ENCODE measurements at regions not wholly inside any gene's neighbourhood (a gene's known extent, or its start where the extent isn't known, plus 50 kb on each side); places are given as distances from the start of the nearest gene placed in this dataset.

DNA sequence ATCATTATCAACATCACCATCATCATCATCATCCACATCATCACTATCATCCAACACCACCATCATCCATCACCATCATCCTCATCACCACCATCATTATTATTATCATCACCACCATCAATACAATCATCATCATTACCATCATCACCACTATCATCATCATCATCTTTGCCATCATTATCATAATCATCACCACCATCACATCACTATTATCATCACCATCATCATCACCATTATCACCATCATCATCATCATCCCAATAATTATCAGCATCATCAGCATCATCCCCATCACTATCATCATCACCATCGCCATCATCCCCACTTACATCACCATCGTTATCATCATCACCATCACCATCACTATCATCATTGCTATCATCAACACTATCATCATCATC lies 1021.9 kb upstream of the PRKX start:
- H4K20me1 ChIP-seq (replicated peaks; ENCODE audit: control insufficient read depth, insufficient read depth, low read length): no peaks in the 10 kb centered on the region
- BruUV-seq (replicated peaks): no TSS peak
- H3K36me3 ChIP-seq (ENCODE audit: control insufficient read depth, insufficient read depth, low read length): no peaks in the 10 kb centered on the region
- ATAC-seq (no peak), FAIRE-seq (no peak), DNase-seq (ENCODE audit: extremely low read depth in 1 of 4, low spot score in 3 of 4) (no peak)
- in situ Hi-C loops (cut with MboI) (no loop called here), intact Hi-C loops (cut with micrococcal nuclease) (no loop called here)
- no peaks in the 10 kb centered on the region for H3K9me1 ChIP-seq (ENCODE audit: control insufficient read depth, insufficient read depth, low read length)
- no peak overlapping the region for H2AFZ ChIP-seq (ENCODE audit: low read depth, low read length)
- peaks cover 6% of the 10 kb centered on the region; the same call in 1 of the 2 replicates for H3K9me3 ChIP-seq (replicated peaks; ENCODE audit: control insufficient read depth, insufficient read depth, low read depth, low read length)
- no peak overlapping the region for H3K9ac ChIP-seq (ENCODE audit: insufficient read depth in 1 of 2, low read depth in 2 of 2, low read length in 2 of 2)
- H3K79me2 ChIP-seq (ENCODE audit: control insufficient read depth, insufficient read depth, low read length): no peaks in the 10 kb centered on the region
- WGBS (ENCODE audit: insufficient coverage, low coverage, missing lambda C conversion rate): 6% methylated on average over 2 of the region's 2 CpGs
- no peak overlapping the region for H3K4me2 ChIP-seq (ENCODE audit: insufficient read depth, low read length)
- H3K4me3 ChIP-seq: no peak overlapping the region
- no peak overlapping the region for H3K27ac ChIP-seq (ENCODE audit: extremely low read depth, low read depth, low read length)
- CTCF ChIA-PET (ENCODE audit: low intra/inter-chr PET ratio): no interaction called here
- POLR2A ChIA-PET: no interaction called here
- no peaks in the 10 kb centered on the region for H3K27me3 ChIP-seq (ENCODE audit: control insufficient read depth in 2 of 2, insufficient read depth in 2 of 2, low read length in 2 of 2)
- no peaks in the 10 kb centered on the region for H3K4me1 ChIP-seq (replicated peaks in 1 of 2; ENCODE audit: control insufficient read depth in 2 of 2, insufficient read depth in 2 of 2, low read length in 2 of 2)
- TF ChIP-seq, protein P1, sequence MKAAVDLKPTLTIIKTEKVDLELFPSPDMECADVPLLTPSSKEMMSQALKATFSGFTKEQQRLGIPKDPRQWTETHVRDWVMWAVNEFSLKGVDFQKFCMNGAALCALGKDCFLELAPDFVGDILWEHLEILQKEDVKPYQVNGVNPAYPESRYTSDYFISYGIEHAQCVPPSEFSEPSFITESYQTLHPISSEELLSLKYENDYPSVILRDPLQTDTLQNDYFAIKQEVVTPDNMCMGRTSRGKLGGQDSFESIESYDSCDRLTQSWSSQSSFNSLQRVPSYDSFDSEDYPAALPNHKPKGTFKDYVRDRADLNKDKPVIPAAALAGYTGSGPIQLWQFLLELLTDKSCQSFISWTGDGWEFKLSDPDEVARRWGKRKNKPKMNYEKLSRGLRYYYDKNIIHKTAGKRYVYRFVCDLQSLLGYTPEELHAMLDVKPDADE (conservative IDR thresholded peaks at IDR 0.05; ENCODE audit: control insufficient read depth, low read depth, low read length): no peak
- no peak for TF ChIP-seq ZNF696 (CRISPR knock-in tag; conservative IDR thresholded peaks at IDR 0.05)
- TF ChIP-seq HCFC1 (IDR thresholded peaks at IDR 0.05; ENCODE audit: low read depth, low read length): no peak
- TF ChIP-seq NONO (IDR thresholded peaks at IDR 0.05; ENCODE audit: low read depth in 2 of 2, low read length in 1 of 2): no peak
- TF ChIP-seq NR3C1 (CRISPR knock-in tag; IDR thresholded peaks at IDR 0.05): no peak
- no peak for TF ChIP-seq GABPA (tag; conservative IDR thresholded peaks at IDR 0.05; ENCODE audit: low read depth)
- TF ChIP-seq ZBED1 (IDR thresholded peaks at IDR 0.05): no peak
- TF ChIP-seq HEY1 (CRISPR knock-in tag; IDR thresholded peaks at IDR 0.05; ENCODE audit: borderline replicate concordance): no peak
- TF ChIP-seq, protein P2, sequence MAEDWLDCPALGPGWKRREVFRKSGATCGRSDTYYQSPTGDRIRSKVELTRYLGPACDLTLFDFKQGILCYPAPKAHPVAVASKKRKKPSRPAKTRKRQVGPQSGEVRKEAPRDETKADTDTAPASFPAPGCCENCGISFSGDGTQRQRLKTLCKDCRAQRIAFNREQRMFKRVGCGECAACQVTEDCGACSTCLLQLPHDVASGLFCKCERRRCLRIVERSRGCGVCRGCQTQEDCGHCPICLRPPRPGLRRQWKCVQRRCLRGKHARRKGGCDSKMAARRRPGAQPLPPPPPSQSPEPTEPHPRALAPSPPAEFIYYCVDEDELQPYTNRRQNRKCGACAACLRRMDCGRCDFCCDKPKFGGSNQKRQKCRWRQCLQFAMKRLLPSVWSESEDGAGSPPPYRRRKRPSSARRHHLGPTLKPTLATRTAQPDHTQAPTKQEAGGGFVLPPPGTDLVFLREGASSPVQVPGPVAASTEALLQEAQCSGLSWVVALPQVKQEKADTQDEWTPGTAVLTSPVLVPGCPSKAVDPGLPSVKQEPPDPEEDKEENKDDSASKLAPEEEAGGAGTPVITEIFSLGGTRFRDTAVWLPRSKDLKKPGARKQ (CRISPR knock-in tag; IDR thresholded peaks at IDR 0.05): no peak
- no peak for TF ChIP-seq RNF2 (IDR thresholded peaks at IDR 0.05)
- TF ChIP-seq ESRRB (CRISPR knock-in tag; IDR thresholded peaks at IDR 0.05; ENCODE audit: borderline replicate concordance): no peak
- no peak for TF ChIP-seq LEF1 (IDR thresholded peaks at IDR 0.05)
- no peak for TF ChIP-seq HNRNPLL (IDR thresholded peaks at IDR 0.05; ENCODE audit: low read depth, low read length, poor library complexity, severe bottlenecking)
- no peak for TF ChIP-seq ETV6 (IDR thresholded peaks at IDR 0.05; ENCODE audit: borderline replicate concordance in 1 of 2, low read depth in 2 of 2, low read length in 1 of 2)
- TF ChIP-seq ETV6 (CRISPR knock-in tag; IDR thresholded peaks at IDR 0.05; ENCODE audit: borderline replicate concordance): no peak
- TF ChIP-seq, protein P3, sequence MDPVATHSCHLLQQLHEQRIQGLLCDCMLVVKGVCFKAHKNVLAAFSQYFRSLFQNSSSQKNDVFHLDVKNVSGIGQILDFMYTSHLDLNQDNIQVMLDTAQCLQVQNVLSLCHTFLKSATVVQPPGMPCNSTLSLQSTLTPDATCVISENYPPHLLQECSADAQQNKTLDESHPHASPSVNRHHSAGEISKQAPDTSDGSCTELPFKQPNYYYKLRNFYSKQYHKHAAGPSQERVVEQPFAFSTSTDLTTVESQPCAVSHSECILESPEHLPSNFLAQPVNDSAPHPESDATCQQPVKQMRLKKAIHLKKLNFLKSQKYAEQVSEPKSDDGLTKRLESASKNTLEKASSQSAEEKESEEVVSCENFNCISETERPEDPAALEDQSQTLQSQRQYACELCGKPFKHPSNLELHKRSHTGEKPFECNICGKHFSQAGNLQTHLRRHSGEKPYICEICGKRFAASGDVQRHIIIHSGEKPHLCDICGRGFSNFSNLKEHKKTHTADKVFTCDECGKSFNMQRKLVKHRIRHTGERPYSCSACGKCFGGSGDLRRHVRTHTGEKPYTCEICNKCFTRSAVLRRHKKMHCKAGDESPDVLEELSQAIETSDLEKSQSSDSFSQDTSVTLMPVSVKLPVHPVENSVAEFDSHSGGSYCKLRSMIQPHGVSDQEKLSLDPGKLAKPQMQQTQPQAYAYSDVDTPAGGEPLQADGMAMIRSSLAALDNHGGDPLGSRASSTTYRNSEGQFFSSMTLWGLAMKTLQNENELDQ (CRISPR knock-in tag; IDR thresholded peaks at IDR 0.05; ENCODE audit: borderline replicate concordance): no peak
- TF ChIP-seq ZNF174 (CRISPR knock-in tag; IDR thresholded peaks at IDR 0.05): no peak
- TF ChIP-seq, protein P4, sequence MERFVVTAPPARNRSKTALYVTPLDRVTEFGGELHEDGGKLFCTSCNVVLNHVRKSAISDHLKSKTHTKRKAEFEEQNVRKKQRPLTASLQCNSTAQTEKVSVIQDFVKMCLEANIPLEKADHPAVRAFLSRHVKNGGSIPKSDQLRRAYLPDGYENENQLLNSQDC (CRISPR knock-in tag; IDR thresholded peaks at IDR 0.05): no peak
- TF ChIP-seq, protein P5, sequence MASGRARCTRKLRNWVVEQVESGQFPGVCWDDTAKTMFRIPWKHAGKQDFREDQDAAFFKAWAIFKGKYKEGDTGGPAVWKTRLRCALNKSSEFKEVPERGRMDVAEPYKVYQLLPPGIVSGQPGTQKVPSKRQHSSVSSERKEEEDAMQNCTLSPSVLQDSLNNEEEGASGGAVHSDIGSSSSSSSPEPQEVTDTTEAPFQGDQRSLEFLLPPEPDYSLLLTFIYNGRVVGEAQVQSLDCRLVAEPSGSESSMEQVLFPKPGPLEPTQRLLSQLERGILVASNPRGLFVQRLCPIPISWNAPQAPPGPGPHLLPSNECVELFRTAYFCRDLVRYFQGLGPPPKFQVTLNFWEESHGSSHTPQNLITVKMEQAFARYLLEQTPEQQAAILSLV (tag; IDR thresholded peaks at IDR 0.05): no peak
